DND-41 (cell line): ENCODE measurements at regions not wholly inside any gene's neighbourhood (a gene's known extent, or its start where the extent isn't known, plus 50 kb on each side); places are given as distances from the start of the nearest gene placed in this dataset.

Experiments used
- CTCF ChIP-seq: IDR thresholded peaks from 2 replicates; pipeline ENCODE4 v1.5.1; 2012; ENCODE audit warnings: borderline replicate concordance, low read length, moderate library complexity, mild to moderate bottlenecking; ENCODE audit not compliant: poor library complexity, severe bottlenecking; ENCODE audit errors: extremely low read depth
- EZH2 ChIP-seq: IDR thresholded peaks from 3 replicates; pipeline ENCODE4 v1.6.1; 2012; ENCODE audit warnings: borderline replicate concordance, low read depth, mild to moderate bottlenecking, moderate library complexity, low read length, inconsistent platforms; ENCODE audit not compliant: severe bottlenecking

GRCh38 chr6:155786528-155786927 lies 330.9 kb upstream of the NOX3 start:
- TF ChIP-seq CTCF (no peak), EZH2 (no peak)
